ENCODE measurements at regions not wholly inside any gene's neighbourhood (a gene's known extent, or its start where the extent isn't known, plus 50 kb on each side); places are given as distances from the start of the nearest gene placed in this dataset.

DNA sequence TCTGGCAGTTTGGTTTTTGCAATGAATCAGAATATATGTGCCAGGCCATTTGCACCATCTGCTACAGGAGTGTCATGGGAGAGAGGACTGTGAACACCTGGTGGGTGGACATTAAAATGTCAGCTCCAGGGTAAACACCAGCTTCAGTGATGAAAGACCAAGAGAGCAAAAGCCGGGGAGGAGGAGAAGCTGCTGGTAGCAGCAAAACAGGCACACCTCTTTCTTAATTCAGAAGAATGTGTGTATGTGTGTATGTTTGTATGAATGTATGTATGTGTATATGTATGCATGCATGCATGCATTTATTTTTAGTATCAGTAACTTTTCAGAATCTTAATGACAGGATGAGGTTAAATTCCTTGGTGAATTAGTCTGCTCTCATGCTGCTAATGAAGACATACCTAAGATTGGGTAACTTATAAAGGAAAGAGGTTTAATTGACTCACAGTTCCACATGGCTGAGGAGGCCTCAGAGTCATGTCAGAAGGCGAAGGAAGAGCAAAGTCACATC, 357.4 kb upstream of the PRICKLE1 start:
- no peak for TF ChIP-seq CTCF (conservative IDR thresholded peaks at IDR 0.05 in 1 of 2, IDR thresholded peaks at IDR 0.05 in 1 of 2; ENCODE audit: low read depth in 1 of 2, low read length in 2 of 2)
- no peak for TF ChIP-seq EZH2 (IDR thresholded peaks at IDR 0.05; ENCODE audit: low read length, missing control alignments)

Measured in fibroblast of lung (primary cell).